HUES48 (cell line): ENCODE measurements at regions not wholly inside any gene's neighbourhood (a gene's known extent, or its start where the extent isn't known, plus 50 kb on each side); places are given as distances from the start of the nearest gene placed in this dataset.

Experiments
- H3K27ac ChIP-seq: one replicate; pipeline ENCODE4 v1.7.0; 2013; ENCODE audit warnings: low read depth, low read length, inconsistent platforms
- H3K27me3 ChIP-seq: 2 replicates; pipeline ENCODE4 v1.6.1; 2013; ENCODE audit warnings: mild to moderate bottlenecking, low read length; ENCODE audit not compliant: control insufficient read depth, insufficient read depth
- H3K36me3 ChIP-seq: 2 replicates; pipeline ENCODE4 v1.6.1; 2013; ENCODE audit warnings: low read length; ENCODE audit not compliant: control insufficient read depth, insufficient read depth
- H3K4me1 ChIP-seq: 2 replicates; pipeline ENCODE4 v1.6.1; 2013; ENCODE audit warnings: mild to moderate bottlenecking, low read length; ENCODE audit not compliant: control insufficient read depth, insufficient read depth
- H3K4me3 ChIP-seq: 2 replicates; pipeline ENCODE4 v1.5.1; 2013; ENCODE audit warnings: mild to moderate bottlenecking, low read depth, low read length
- H3K9ac ChIP-seq: 2 replicates; pipeline ENCODE4 v1.6.1; 2013; ENCODE audit warnings: mild to moderate bottlenecking, low read depth, low read length, moderate library complexity
- H3K9me3 ChIP-seq: 2 replicates; pipeline ENCODE4 v1.6.1; 2013; ENCODE audit warnings: low read length; ENCODE audit not compliant: control insufficient read depth, insufficient read depth

GRCh38 chr6:56314683-56315523 lies 67.5 kb upstream of the COL21A1 start:
- no peaks in the 10 kb centered on the region for H3K27me3 ChIP-seq
- no peak overlapping the region for H3K9ac ChIP-seq
- H3K4me3 ChIP-seq, result no peak overlapping the region
- H3K27ac ChIP-seq, result no peak overlapping the region
- no peaks in the 10 kb centered on the region for H3K36me3 ChIP-seq
- H3K4me1 ChIP-seq, result no peaks in the 10 kb centered on the region
- H3K9me3 ChIP-seq, result no peaks in the 10 kb centered on the region

GRCh38 chr6:56311533-56312448 lies 64.4 kb upstream of the COL21A1 start:
- Histone ChIP-seq H3K4me1 (no peaks in the 10 kb centered on the region), H3K4me3 (no peak overlapping the region), H3K9me3 (peaks cover 7% of the 10 kb centered on the region), H3K36me3 (no peaks in the 10 kb centered on the region), H3K27ac (no peak overlapping the region), H3K9ac (no peak overlapping the region), H3K27me3 (no peaks in the 10 kb centered on the region)

GRCh38 chr6:56311061-56311460 lies 63.7 kb upstream of the COL21A1 start:
- Histone ChIP-seq H3K27me3 (no peaks in the 10 kb centered on the region), H3K9me3 (peaks cover 7% of the 10 kb centered on the region), H3K9ac (no peak overlapping the region), H3K4me1 (no peaks in the 10 kb centered on the region), H3K27ac (no peak overlapping the region), H3K4me3 (no peak overlapping the region), H3K36me3 (no peaks in the 10 kb centered on the region)

GRCh38 chr6:56310241-56310640 lies 62.9 kb upstream of the COL21A1 start:
- Histone ChIP-seq H3K9me3 (peaks cover 7% of the 10 kb centered on the region), H3K4me1 (no peaks in the 10 kb centered on the region), H3K9ac (no peak overlapping the region), H3K36me3 (no peaks in the 10 kb centered on the region), H3K27me3 (no peaks in the 10 kb centered on the region), H3K27ac (no peak overlapping the region), H3K4me3 (no peak overlapping the region)

- Histone ChIP-seq H3K4me3 (no peak overlapping the region), H3K36me3 (no peaks in the 10 kb centered on the region), H3K27me3 (no peaks in the 10 kb centered on the region), H3K9me3 (no peaks in the 10 kb centered on the region), H3K27ac (no peak overlapping the region), H3K9ac (no peak overlapping the region), H3K4me1 (no peaks in the 10 kb centered on the region)
Observed at GRCh38 chr6:56299916-56300315, 52.5 kb upstream of the COL21A1 start.

- no peaks in the 10 kb centered on the region for H3K9me3 ChIP-seq
- no peak overlapping the region for H3K4me3 ChIP-seq
- no peaks in the 10 kb centered on the region for H3K27me3 ChIP-seq
- no peak overlapping the region for H3K27ac ChIP-seq
- peaks cover 2% of the 10 kb centered on the region for H3K4me1 ChIP-seq
- H3K36me3 ChIP-seq, result no peaks in the 10 kb centered on the region
- H3K9ac ChIP-seq, result no peak overlapping the region
Observed at GRCh38 chr6:56297022-56297989, 49.9 kb upstream of the COL21A1 start.
